WTC11 (cell line): ENCODE measurements at regions not wholly inside any gene's neighbourhood (a gene's known extent, or its start where the extent isn't known, plus 50 kb on each side); places are given as distances from the start of the nearest gene placed in this dataset.
"Not testable (repeated sequence)": the region's sequence is repeated elsewhere in the genome, so short reads cannot be mapped to it uniquely, and the experiment has no call there.

Experiments used
- ATAC-seq: fragments of 200-7000 bp; cut with Tn5 transposase; 2 replicates; pipeline ENCODE4 v1.10.0; 2021; ENCODE audit warnings: mild to moderate bottlenecking, moderate library complexity
- CTCF ChIA-PET: fragments of 300-600 bp; sonication (Branson Sonifier 250); formaldehyde crosslinking; loops from one replicate; lab custom pipeline; 2021; ENCODE audit warnings: antibody characterized with exemption; lab: Charles Lee
- POLR2A ChIA-PET: fragments of 350-600 bp; sonication (Branson Sonifier 250); formaldehyde crosslinking; loops from one replicate; lab custom pipeline; 2021; ENCODE audit warnings: antibody characterized with exemption; lab: Charles Lee
- DNase-seq: peaks from one replicate; pipeline ENCODE4 v3.0.0; 2021; ENCODE audit warnings: low spot score
- H3K27ac Mint-ChIP-seq: 2 replicates; pipeline ENCODE4 v1.8.0; 2021; ENCODE audit warnings: mixed read lengths
- H3K27me3 Mint-ChIP-seq: 2 replicates; pipeline ENCODE4 v1.8.0; 2021; ENCODE audit warnings: low read depth, mild to moderate bottlenecking, moderate library complexity, mixed read lengths
- H3K36me3 Mint-ChIP-seq: 2 replicates; pipeline ENCODE4 v1.8.0; 2021; ENCODE audit warnings: mixed read lengths
- H3K4me1 Mint-ChIP-seq: 2 replicates; pipeline ENCODE4 v1.8.0; 2022; ENCODE audit warnings: mixed read lengths
- H3K4me3 Mint-ChIP-seq: 2 replicates; pipeline ENCODE4 v1.8.0; 2021; ENCODE audit warnings: mild to moderate bottlenecking, moderate library complexity, mixed read lengths
- H3K9me3 Mint-ChIP-seq: 2 replicates; pipeline ENCODE4 v1.8.0; 2021; ENCODE audit warnings: mixed read lengths
- ATF1 ChIP-seq: sonication (generic); formaldehyde crosslinking; IDR thresholded peaks from 2 replicates; pipeline ENCODE4 v1.8.1; 2023; ENCODE audit warnings: mild to moderate bottlenecking, moderate library complexity, missing genetic modification reagents
- ATF3 ChIP-seq: sonication (generic); formaldehyde crosslinking; conservative IDR thresholded peaks from 2 replicates; pipeline ENCODE4 v1.8.1; 2022; ENCODE audit warnings: mild to moderate bottlenecking, missing genetic modification reagents
- ATF6 ChIP-seq: sonication (generic); formaldehyde crosslinking; IDR thresholded peaks from 2 replicates; pipeline ENCODE4 v1.8.1; 2023; ENCODE audit warnings: mild to moderate bottlenecking, missing genetic modification reagents
- E2F4 ChIP-seq: sonication (generic); formaldehyde crosslinking; IDR thresholded peaks from 2 replicates; pipeline ENCODE4 v1.8.1; 2022; ENCODE audit warnings: low read depth, mild to moderate bottlenecking, moderate library complexity, missing genetic modification reagents, borderline replicate concordance
- EMX1 ChIP-seq: fragments of 250-450 bp; sonication (Bioruptor Pico); IDR thresholded peaks from 2 replicates; pipeline ENCODE4 v1.8.0; 2021; ENCODE audit warnings: mild to moderate bottlenecking
- FOXJ3 ChIP-seq: sonication (generic); formaldehyde crosslinking; IDR thresholded peaks from 2 replicates; pipeline ENCODE4 v1.9.0; 2021; ENCODE audit warnings: missing genetic modification reagents, mild to moderate bottlenecking, borderline replicate concordance
- FOXP4 ChIP-seq: sonication (generic); formaldehyde crosslinking; IDR thresholded peaks from 2 replicates; pipeline ENCODE4 v1.8.0; 2022; ENCODE audit warnings: mild to moderate bottlenecking, missing genetic modification reagents
- JAZF1 ChIP-seq: fragments of 250-450 bp; sonication (Bioruptor Pico); IDR thresholded peaks from 2 replicates; pipeline ENCODE4 v1.9.0; 2021; ENCODE audit warnings: moderate library complexity, mild to moderate bottlenecking, inconsistent platforms
- MXD4 ChIP-seq: fragments of 250-450 bp; sonication (Bioruptor Pico); IDR thresholded peaks from 2 replicates; pipeline ENCODE4 v1.8.0; 2021; ENCODE audit warnings: mild to moderate bottlenecking, moderate library complexity, borderline replicate concordance
- MYBL2 ChIP-seq: sonication (generic); formaldehyde crosslinking; IDR thresholded peaks from 2 replicates; pipeline ENCODE4 v1.8.1; 2023; ENCODE audit warnings: mild to moderate bottlenecking, moderate library complexity, missing genetic modification reagents
- NFATC4 ChIP-seq: fragments of 250-450 bp; sonication (Bioruptor Pico); IDR thresholded peaks from 2 replicates; pipeline ENCODE4 v1.9.0; 2021; ENCODE audit warnings: mild to moderate bottlenecking
- RORB ChIP-seq: fragments of 250-450 bp; sonication (Bioruptor Pico); IDR thresholded peaks from 2 replicates; pipeline ENCODE4 v1.9.0; 2021; ENCODE audit warnings: mild to moderate bottlenecking
- SMAD3 ChIP-seq: sonication (generic); formaldehyde crosslinking; IDR thresholded peaks from 2 replicates; pipeline ENCODE4 v1.8.0; 2022; ENCODE audit warnings: missing genetic modification reagents, mild to moderate bottlenecking, borderline replicate concordance
- SMAD4 ChIP-seq: sonication (generic); formaldehyde crosslinking; IDR thresholded peaks from 2 replicates; pipeline ENCODE4 v1.8.0; 2022; ENCODE audit warnings: mild to moderate bottlenecking, missing genetic modification reagents
- TEAD4 ChIP-seq: sonication (generic); formaldehyde crosslinking; IDR thresholded peaks from 2 replicates; pipeline ENCODE4 v1.8.0; 2022; ENCODE audit warnings: mild to moderate bottlenecking, missing genetic modification reagents
- TP53 ChIP-seq: sonication (generic); formaldehyde crosslinking; IDR thresholded peaks from 2 replicates; pipeline ENCODE4 v1.8.1; 2023; ENCODE audit warnings: mild to moderate bottlenecking, missing genetic modification reagents
- ZMAT4 ChIP-seq: fragments of 250-450 bp; sonication (Bioruptor Pico); IDR thresholded peaks from 2 replicates; pipeline ENCODE4 v1.9.0; 2021; ENCODE audit warnings: mild to moderate bottlenecking
- ZNF138 ChIP-seq: sonication (generic); formaldehyde crosslinking; conservative IDR thresholded peaks from 2 replicates; pipeline ENCODE4 v1.8.1; 2022; ENCODE audit warnings: mild to moderate bottlenecking, moderate library complexity, missing genetic modification reagents
- ZNF317 ChIP-seq: sonication (generic); formaldehyde crosslinking; IDR thresholded peaks from 2 replicates; pipeline ENCODE4 v1.8.1; 2023; ENCODE audit warnings: low read depth, mild to moderate bottlenecking, moderate library complexity, missing genetic modification reagents, borderline replicate concordance
- ZNF416 ChIP-seq: fragments of 250-450 bp; sonication (Bioruptor Pico); IDR thresholded peaks from 2 replicates; pipeline ENCODE4 v1.9.0; 2021; ENCODE audit warnings: mild to moderate bottlenecking, inconsistent platforms
- ZNF425 ChIP-seq: fragments of 250-450 bp; sonication (Bioruptor Pico); conservative IDR thresholded peaks from 2 replicates; pipeline ENCODE4 v1.9.0; 2021; ENCODE audit warnings: mild to moderate bottlenecking
- ZNF671 ChIP-seq: fragments of 250-450 bp; sonication (Bioruptor Pico); IDR thresholded peaks from 2 replicates; pipeline ENCODE4 v1.8.0; 2021; ENCODE audit warnings: mild to moderate bottlenecking

- CTCF ChIA-PET: no interaction called here
- H3K9me3 Mint-ChIP-seq: peaks cover 16% of the 10 kb centered on the region
- no peak overlapping the region for H3K27ac Mint-ChIP-seq
- DNase-seq (no peak), ATAC-seq (no peak)
- peaks cover 39% of the 10 kb centered on the region for H3K4me1 Mint-ChIP-seq
- peaks cover 5% of the 10 kb centered on the region; the same call in 1 of the 2 replicates for H3K27me3 Mint-ChIP-seq
- peaks cover 2% of the 10 kb centered on the region; the same call in 1 of the 2 replicates for H3K36me3 Mint-ChIP-seq
- no peak for TF ChIP-seq MYBL2 (CRISPR knock-in tag)
- no peak for TF ChIP-seq TEAD4 (CRISPR knock-in tag)
- TF ChIP-seq ATF1 (CRISPR knock-in tag): no peak
- TF ChIP-seq ZNF671 (CRISPR knock-in tag): no peak
- no peak for TF ChIP-seq MXD4 (CRISPR knock-in tag)
- TF ChIP-seq TP53 (CRISPR knock-in tag): no peak
- no peak for TF ChIP-seq ATF6 (CRISPR knock-in tag)
- TF ChIP-seq NFATC4 (CRISPR knock-in tag): no peak
- TF ChIP-seq, all 79 proteins: peak for 0
- H3K4me3 Mint-ChIP-seq: no peak overlapping the region
- POLR2A ChIA-PET: no interaction called here
Observed at GRCh38 chr6:167689278-167689677, 137.4 kb upstream of the AFDN start.

GRCh38 chr6:167689751-167690150 lies 137.0 kb upstream of the AFDN start:
- no peak for ATAC-seq
- H3K4me3 Mint-ChIP-seq: no peak overlapping the region
- H3K27me3 Mint-ChIP-seq: peaks cover 2% of the 10 kb centered on the region; the same call in 1 of the 2 replicates
- peaks cover 34% of the 10 kb centered on the region for H3K4me1 Mint-ChIP-seq
- TF ChIP-seq RORB (CRISPR knock-in tag) (no peak), JAZF1 (CRISPR knock-in tag) (no peak), ZNF425 (CRISPR knock-in tag) (no peak), ZMAT4 (CRISPR knock-in tag) (no peak), ZNF416 (CRISPR knock-in tag) (no peak), FOXJ3 (CRISPR knock-in tag) (no peak), ATF3 (CRISPR knock-in tag) (no peak), E2F4 (CRISPR knock-in tag) (no peak), EMX1 (no peak), ATF6 (CRISPR knock-in tag) (no peak), ZNF317 (CRISPR knock-in tag) (no peak), SMAD4 (CRISPR knock-in tag) (no peak), SMAD3 (CRISPR knock-in tag) (no peak), ZNF138 (no peak), FOXP4 (CRISPR knock-in tag) (no peak)
- H3K27ac Mint-ChIP-seq: no peak overlapping the region
- H3K36me3 Mint-ChIP-seq: peaks cover 2% of the 10 kb centered on the region; the same call in 1 of the 2 replicates
- ChIA-PET CTCF (no interaction called here), POLR2A (no interaction called here)
- peaks cover 19% of the 10 kb centered on the region for H3K9me3 Mint-ChIP-seq
- no peak for DNase-seq

GRCh38 chr6:167690167-167690922 lies 136.4 kb upstream of the AFDN start:
- H3K4me3 Mint-ChIP-seq, ATAC-seq, H3K36me3 Mint-ChIP-seq, H3K27me3 Mint-ChIP-seq, POLR2A ChIA-PET, CTCF ChIA-PET, DNase-seq, H3K27ac Mint-ChIP-seq: not testable (repeated sequence)
- H3K4me1 Mint-ChIP-seq: peaks cover 28% of the 10 kb centered on the region
- H3K9me3 Mint-ChIP-seq: peaks cover 19% of the 10 kb centered on the region
